SU-DHL-6 (cell line): ENCODE measurements at regions not wholly inside any gene's neighbourhood (a gene's known extent, or its start where the extent isn't known, plus 50 kb on each side); places are given as distances from the start of the nearest gene placed in this dataset.

Experiments used
- H2AFZ ChIP-seq: fragments of 200-600 bp; sonication (generic); 2 replicates; pipeline ENCODE4 v1.6.1; 2014; ENCODE audit warnings: low read depth, mild to moderate bottlenecking, moderate library complexity, mixed read lengths, antibody characterized with exemption, low read length; ENCODE audit not compliant: severe bottlenecking
- H3F3A ChIP-seq: fragments of 200-600 bp; shearing (Covaris generic); 2 replicates; pipeline ENCODE4 v1.6.0; 2016; ENCODE audit warnings: antibody characterized with exemption, mild to moderate bottlenecking; ENCODE audit not compliant: insufficient read depth
- H3K27ac ChIP-seq: fragments of 200-600 bp; sonication (generic); 2 replicates; pipeline ENCODE4 v1.5.1; 2016; ENCODE audit warnings: low read depth, mild to moderate bottlenecking, low read length, moderate library complexity, mixed read lengths
- H3K27me3 ChIP-seq: fragments of 200-600 bp; sonication (generic), shearing (Covaris generic); 2 replicates; pipeline ENCODE4 v1.6.0; 2014; ENCODE audit warnings: mild to moderate bottlenecking, low read length
- H3K36me3 ChIP-seq: fragments of 200-600 bp; sonication (generic); 2 replicates; pipeline ENCODE4 v1.6.1; 2014; ENCODE audit warnings: mild to moderate bottlenecking, low read length, mixed read lengths
- H3K4me2 ChIP-seq: fragments of 300-600, 200-600 bp; shearing (Covaris generic), sonication (generic); 2 replicates; pipeline ENCODE4 v1.6.0; 2014; ENCODE audit warnings: low read length, low read depth, mild to moderate bottlenecking; ENCODE audit not compliant: poor library complexity, severe bottlenecking
- H3K4me3 ChIP-seq: fragments of 200-600 bp; sonication (generic); 2 replicates; pipeline ENCODE4 v1.5.1; 2014; ENCODE audit warnings: antibody characterized with exemption, low read length, mild to moderate bottlenecking, mixed read lengths; ENCODE audit not compliant: insufficient read depth, poor library complexity, severe bottlenecking
- H3K79me2 ChIP-seq: fragments of 200-600 bp; sonication (generic); 2 replicates; pipeline ENCODE4 v1.6.1; 2014; ENCODE audit warnings: mild to moderate bottlenecking, low read length, moderate library complexity; ENCODE audit not compliant: insufficient read depth
- H3K9ac ChIP-seq: fragments of 200-600 bp; sonication (generic); 2 replicates; pipeline ENCODE4 v1.7.0; 2014; ENCODE audit warnings: mild to moderate bottlenecking, low read length
- H3K9me2 ChIP-seq: fragments of 200-600 bp; sonication (generic); replicated peaks from 2 replicates; pipeline ENCODE4 v1.6.1; 2014; ENCODE audit warnings: low read length; ENCODE audit not compliant: insufficient read depth
- H3K9me3 ChIP-seq: fragments of 200-600 bp; sonication (generic); 2 replicates; pipeline ENCODE4 v1.6.1; 2014; ENCODE audit warnings: low read length, mixed read lengths; ENCODE audit not compliant: insufficient read depth
- H4K20me1 ChIP-seq: fragments of 200-600 bp; sonication (generic); 2 replicates; pipeline ENCODE4 v1.6.1; 2014; ENCODE audit warnings: low read depth, mild to moderate bottlenecking, antibody characterized with exemption, low read length, moderate library complexity, mixed read lengths
- EZH2phosphoT487 ChIP-seq: fragments of 200-600 bp; sonication (generic), shearing (Covaris generic); conservative IDR thresholded peaks from 2 replicates; pipeline ENCODE4 v1.6.1; 2018; ENCODE audit warnings: mild to moderate bottlenecking, antibody characterized with exemption, low read length, moderate library complexity, mixed read lengths
- TF ChIP-seq, protein P1 (sequence below): fragments of 200-600 bp; sonication (generic); IDR thresholded peaks from one replicate; pipeline ENCODE4 v1.5.1; 2017; ENCODE audit warnings: antibody characterized with exemption, mild to moderate bottlenecking, low read length, moderate library complexity; ENCODE audit not compliant: insufficient read depth, poor library complexity, severe bottlenecking

DNA sequence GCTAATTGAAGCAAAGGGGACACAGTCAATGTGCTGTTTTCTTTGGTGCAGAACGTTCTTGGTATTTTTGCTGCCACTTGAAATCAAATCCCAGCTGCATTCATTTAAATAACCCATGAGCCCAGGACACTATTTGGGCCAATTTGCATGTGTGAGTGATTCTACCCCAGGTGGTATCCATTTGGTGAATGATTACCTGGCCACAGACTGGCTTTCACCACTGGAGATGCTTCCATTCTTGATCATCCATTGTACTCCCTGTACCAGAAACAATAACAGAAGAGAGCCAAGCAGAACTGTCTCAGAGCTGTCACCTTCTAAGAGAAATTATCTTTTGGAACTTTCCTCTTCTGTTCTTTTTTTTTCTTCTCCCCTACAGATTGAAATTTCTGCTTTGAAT lies 139.7 kb upstream of the RARB start:
- Histone ChIP-seq H3K4me3 (no peak overlapping the region), H3F3A (no peaks in the 10 kb centered on the region), H2AFZ (no peak overlapping the region), H3K27me3 (no peaks in the 10 kb centered on the region), H3K79me2 (no peaks in the 10 kb centered on the region), H3K36me3 (no peaks in the 10 kb centered on the region), H3K9me2 (no peaks in the 10 kb centered on the region), H3K4me2 (no peak overlapping the region), H3K9ac (no peak overlapping the region), H4K20me1 (no peaks in the 10 kb centered on the region), H3K9me3 (no peaks in the 10 kb centered on the region), H3K27ac (no peak overlapping the region)
- no peak for TF ChIP-seq EZH2phosphoT487
- TF ChIP-seq, protein P1, sequence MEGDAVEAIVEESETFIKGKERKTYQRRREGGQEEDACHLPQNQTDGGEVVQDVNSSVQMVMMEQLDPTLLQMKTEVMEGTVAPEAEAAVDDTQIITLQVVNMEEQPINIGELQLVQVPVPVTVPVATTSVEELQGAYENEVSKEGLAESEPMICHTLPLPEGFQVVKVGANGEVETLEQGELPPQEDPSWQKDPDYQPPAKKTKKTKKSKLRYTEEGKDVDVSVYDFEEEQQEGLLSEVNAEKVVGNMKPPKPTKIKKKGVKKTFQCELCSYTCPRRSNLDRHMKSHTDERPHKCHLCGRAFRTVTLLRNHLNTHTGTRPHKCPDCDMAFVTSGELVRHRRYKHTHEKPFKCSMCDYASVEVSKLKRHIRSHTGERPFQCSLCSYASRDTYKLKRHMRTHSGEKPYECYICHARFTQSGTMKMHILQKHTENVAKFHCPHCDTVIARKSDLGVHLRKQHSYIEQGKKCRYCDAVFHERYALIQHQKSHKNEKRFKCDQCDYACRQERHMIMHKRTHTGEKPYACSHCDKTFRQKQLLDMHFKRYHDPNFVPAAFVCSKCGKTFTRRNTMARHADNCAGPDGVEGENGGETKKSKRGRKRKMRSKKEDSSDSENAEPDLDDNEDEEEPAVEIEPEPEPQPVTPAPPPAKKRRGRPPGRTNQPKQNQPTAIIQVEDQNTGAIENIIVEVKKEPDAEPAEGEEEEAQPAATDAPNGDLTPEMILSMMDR, result no peak

DNA sequence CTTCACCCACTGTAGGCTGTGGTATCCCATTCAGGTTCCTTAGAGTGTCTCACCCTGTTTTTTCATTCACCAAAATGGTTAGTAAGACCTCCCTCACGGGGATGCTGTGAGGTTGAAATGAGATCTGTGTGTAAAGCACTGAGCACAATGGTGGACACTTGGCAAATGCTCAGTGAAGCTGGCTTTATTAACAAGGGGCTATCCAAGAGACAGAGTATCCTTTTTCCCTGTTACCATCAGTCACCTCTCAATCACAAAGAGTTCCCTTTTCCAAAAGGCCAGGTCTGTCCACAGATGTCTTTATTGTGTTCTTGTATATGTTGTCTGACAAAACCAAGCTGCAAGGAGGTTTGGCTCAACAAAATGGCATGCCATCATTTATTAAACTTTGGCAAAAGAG lies 138.9 kb upstream of the RARB start:
- no peaks in the 10 kb centered on the region for H3K9me2 ChIP-seq
- no peak overlapping the region for H2AFZ ChIP-seq
- H3K27me3 ChIP-seq, result no peaks in the 10 kb centered on the region
- no peaks in the 10 kb centered on the region for H3K79me2 ChIP-seq
- H3K4me2 ChIP-seq, result no peak overlapping the region
- H3K4me3 ChIP-seq, result no peak overlapping the region
- no peaks in the 10 kb centered on the region for H3K36me3 ChIP-seq
- H4K20me1 ChIP-seq, result no peaks in the 10 kb centered on the region
- TF ChIP-seq EZH2phosphoT487, result no peak
- TF ChIP-seq, protein P1, result no peak
- H3K9me3 ChIP-seq, result no peaks in the 10 kb centered on the region
- H3K27ac ChIP-seq, result no peak overlapping the region
- H3F3A ChIP-seq, result no peaks in the 10 kb centered on the region
- no peak overlapping the region for H3K9ac ChIP-seq

DNA sequence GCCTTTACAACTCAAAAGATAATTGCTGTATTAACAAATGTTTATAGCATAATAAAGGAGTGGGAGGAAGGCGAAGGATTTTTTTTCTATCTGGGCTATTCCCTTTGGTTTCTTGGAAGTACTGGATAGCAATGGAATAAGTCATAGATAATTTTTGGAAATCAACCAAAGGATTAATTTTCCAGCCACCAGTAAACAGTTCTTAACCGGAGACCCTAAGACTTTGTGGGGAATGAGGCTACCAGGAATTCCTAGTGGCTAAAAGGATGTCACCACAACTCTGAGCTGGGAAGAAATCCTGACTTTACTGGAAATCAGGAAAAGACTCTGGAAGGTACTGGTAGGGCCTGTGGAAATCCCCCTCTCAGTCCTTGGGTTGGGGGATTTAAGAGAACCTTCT lies 138.4 kb upstream of the RARB start:
- TF ChIP-seq, protein P1, result no peak
- TF ChIP-seq EZH2phosphoT487, result no peak
- Histone ChIP-seq H4K20me1 (no peaks in the 10 kb centered on the region), H3K4me3 (no peak overlapping the region), H3K27me3 (no peaks in the 10 kb centered on the region), H3K27ac (no peak overlapping the region), H3K9me3 (no peaks in the 10 kb centered on the region), H3K4me2 (no peak overlapping the region), H3K79me2 (no peaks in the 10 kb centered on the region), H3K9me2 (no peaks in the 10 kb centered on the region), H3K9ac (no peak overlapping the region), H3F3A (no peaks in the 10 kb centered on the region), H2AFZ (no peak overlapping the region), H3K36me3 (no peaks in the 10 kb centered on the region)

DNA sequence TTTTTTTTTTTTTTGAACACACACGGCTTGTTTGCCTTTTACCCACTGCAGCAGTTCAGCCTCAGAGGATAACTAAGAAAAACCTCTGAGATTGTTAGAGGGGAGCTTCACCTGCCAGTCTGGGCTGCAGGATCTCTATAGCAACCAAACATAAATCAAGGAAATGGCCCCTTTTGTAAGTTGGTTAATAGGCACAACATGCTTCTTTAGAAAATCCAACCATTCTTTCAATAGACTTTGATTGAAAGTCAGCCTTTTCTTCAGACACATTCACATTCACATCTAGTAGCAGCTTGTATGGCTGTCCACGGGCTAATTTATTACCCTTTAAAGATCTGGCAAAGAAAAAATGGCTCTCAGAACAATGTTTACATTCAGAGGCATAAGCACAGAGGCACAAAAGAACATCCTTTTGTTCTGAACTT lies 136.6 kb upstream of the RARB start:
- no peak for TF ChIP-seq EZH2phosphoT487
- TF ChIP-seq, protein P1, result no peak
- H4K20me1 ChIP-seq, result no peaks in the 10 kb centered on the region
- no peak overlapping the region for H2AFZ ChIP-seq
- no peaks in the 10 kb centered on the region for H3K79me2 ChIP-seq
- H3K9me2 ChIP-seq, result no peaks in the 10 kb centered on the region
- H3K27ac ChIP-seq, result no peak overlapping the region
- H3F3A ChIP-seq, result no peaks in the 10 kb centered on the region
- no peak overlapping the region for H3K4me2 ChIP-seq
- H3K4me3 ChIP-seq, result no peak overlapping the region
- H3K9me3 ChIP-seq, result no peaks in the 10 kb centered on the region
- H3K36me3 ChIP-seq, result no peaks in the 10 kb centered on the region
- no peaks in the 10 kb centered on the region for H3K27me3 ChIP-seq
- no peak overlapping the region for H3K9ac ChIP-seq
